ENCODE measurements at regions not wholly inside any gene's neighbourhood (a gene's known extent, or its start where the extent isn't known, plus 50 kb on each side); places are given as distances from the start of the nearest gene placed in this dataset.

GRCh38 chr10:6737758-6738111 lies 157.7 kb upstream of the PRKCQ start:
- H3K4me3 ChIP-seq (ENCODE audit: low read depth, low read length): no peak overlapping the region
- in situ Hi-C loops (cut with HindIII; ENCODE audit: low sequenced_read_pairs): no loop called here
- DNase-seq (ENCODE audit: low read depth, low spot score): no peak
- TF ChIP-seq CTCF (IDR thresholded peaks at IDR 0.05; ENCODE audit: low read depth, low read length): no peak

DNA sequence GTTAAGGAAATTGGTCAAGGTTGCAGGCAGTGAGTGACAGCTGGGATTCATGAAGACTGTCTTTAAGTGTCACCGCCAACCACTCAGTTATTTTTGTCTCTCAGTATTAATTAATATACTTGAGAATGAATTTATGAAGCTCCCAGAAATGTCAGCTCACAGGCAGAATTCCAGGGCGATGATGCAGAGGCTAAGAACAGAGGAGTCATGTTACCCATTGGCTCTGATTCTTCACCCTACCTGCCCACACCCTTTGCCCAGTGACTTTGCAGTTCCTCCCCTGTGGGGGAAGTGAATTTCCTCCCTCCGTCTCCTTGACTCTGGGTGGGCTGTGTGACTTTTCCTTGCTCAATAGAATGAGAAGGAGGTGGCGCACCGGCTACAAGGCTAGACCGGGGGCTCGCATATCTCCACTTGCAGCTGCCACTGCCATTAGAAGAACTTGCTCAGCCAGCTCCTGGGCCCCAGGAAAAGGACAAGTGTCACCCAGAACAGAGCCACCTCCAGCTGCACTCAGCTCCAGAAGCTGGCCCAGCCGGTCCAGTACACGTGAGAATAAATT lies 157.1 kb upstream of the PRKCQ start:
- no peak for TF ChIP-seq CTCF (IDR thresholded peaks at IDR 0.05; ENCODE audit: low read depth, low read length)
- DNase-seq (ENCODE audit: low read depth, low spot score): peak; percentile 31
- H3K4me3 ChIP-seq (ENCODE audit: low read depth, low read length): no peak overlapping the region
- in situ Hi-C loops (cut with HindIII; ENCODE audit: low sequenced_read_pairs): no loop called here

DNA sequence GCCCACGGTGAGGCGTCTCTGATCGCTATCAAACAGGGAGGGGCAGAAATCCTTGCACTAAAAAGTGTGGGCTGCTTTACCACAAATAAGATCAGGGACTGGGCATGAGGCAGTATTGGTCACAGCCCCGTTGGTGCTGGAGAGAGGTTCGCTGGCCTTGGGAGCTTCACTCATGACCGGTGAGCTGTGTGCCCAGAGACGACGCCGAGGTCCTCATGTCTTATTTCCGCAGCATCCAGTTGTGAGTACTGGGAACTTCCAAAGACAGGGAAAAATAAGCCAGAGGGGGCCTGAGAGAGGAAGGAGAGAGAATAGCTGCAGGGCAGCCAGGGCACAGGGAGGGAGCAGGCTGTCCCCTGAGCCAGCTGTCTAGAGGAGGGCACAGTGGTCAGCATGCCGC lies 154.2 kb upstream of the PRKCQ start:
- in situ Hi-C loops (cut with HindIII; ENCODE audit: low sequenced_read_pairs): no loop called here
- no peak for TF ChIP-seq CTCF (IDR thresholded peaks at IDR 0.05; ENCODE audit: low read depth, low read length)
- DNase-seq (ENCODE audit: low read depth, low spot score): no peak
- no peak overlapping the region for H3K4me3 ChIP-seq (ENCODE audit: low read depth, low read length)

- no peak for DNase-seq (ENCODE audit: low read depth, low spot score)
- in situ Hi-C loops (cut with HindIII; ENCODE audit: low sequenced_read_pairs): no loop called here
- H3K4me3 ChIP-seq (ENCODE audit: low read depth, low read length): no peak overlapping the region
- no peak for TF ChIP-seq CTCF (IDR thresholded peaks at IDR 0.05; ENCODE audit: low read depth, low read length)
These were observed 149.8 kb upstream of the PRKCQ start for GRCh38 chr10:6729861-6730344.

DNA sequence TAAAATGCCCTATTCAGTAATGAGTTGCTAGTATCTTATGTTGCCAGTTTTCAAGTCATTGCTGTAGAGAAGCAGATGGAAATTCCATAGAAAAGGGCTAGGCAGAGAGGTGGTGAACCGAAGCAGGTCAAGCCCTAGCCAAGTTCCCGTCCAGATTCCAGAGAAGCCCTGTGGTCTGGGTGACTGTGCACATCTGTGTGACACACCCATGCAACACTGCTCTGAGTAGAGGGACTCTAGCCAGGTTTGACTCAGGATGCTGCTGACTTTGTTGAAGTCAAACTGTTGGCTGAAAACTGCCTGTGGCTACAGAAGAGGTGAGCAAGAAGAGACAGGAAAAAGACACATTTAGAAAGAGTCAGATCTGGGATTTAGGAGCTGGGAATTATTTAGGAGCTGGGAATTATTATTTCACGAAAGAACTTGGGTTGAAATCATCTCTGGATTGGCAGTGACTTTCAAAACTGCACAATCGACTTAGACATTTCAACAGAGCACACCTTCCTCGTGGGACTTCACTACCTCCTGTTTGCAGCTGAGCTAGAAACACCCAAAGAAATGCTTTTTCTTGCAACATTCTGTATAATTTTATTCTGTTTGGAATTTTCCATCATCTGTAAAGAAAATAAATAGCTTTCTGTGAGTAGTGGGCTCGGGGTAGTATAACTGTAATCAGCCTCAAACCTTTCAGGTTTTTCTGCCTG lies 149.1 kb upstream of the PRKCQ start:
- TF ChIP-seq CTCF (IDR thresholded peaks at IDR 0.05; ENCODE audit: low read depth, low read length): no peak
- DNase-seq (ENCODE audit: low read depth, low spot score): peak; percentile 48
- in situ Hi-C loops (cut with HindIII; ENCODE audit: low sequenced_read_pairs): no loop called here
- H3K4me3 ChIP-seq (ENCODE audit: low read depth, low read length): no peak overlapping the region

- DNase-seq (ENCODE audit: low read depth, low spot score): no peak
- no peak for TF ChIP-seq CTCF (IDR thresholded peaks at IDR 0.05; ENCODE audit: low read depth, low read length)
- no peak overlapping the region for H3K4me3 ChIP-seq (ENCODE audit: low read depth, low read length)
- in situ Hi-C loops (cut with HindIII; ENCODE audit: low sequenced_read_pairs): no loop called here
These were observed 146.8 kb upstream of the PRKCQ start for GRCh38 chr10:6726924-6727323.

All from astrocyte of the spinal cord (primary cell).